ENCODE measurements at regions not wholly inside any gene's neighbourhood (a gene's known extent, or its start where the extent isn't known, plus 50 kb on each side); places are given as distances from the start of the nearest gene placed in this dataset.

DNA sequence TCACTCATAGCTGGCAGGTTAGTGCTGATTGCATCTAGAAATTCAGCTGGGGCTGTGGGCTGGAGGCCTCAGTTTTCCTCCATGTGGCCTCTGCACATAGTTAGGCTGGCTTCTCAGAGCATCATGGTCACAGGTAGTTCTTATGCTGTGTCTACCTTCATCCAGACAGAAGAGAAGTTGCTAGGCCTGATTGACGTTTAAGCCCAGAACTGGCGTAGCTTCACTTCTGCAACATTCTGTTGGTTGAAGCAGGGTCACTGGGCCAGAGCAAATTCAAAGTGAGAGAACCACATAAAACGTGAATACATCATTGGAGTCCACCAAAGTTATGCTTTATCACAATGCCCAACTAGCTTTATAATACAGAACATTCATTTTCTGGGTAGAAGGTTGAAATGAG lies 116.0 kb downstream of the SPP2 start:
- DNase-seq (ENCODE audit: low read depth), result no peak
- H3K4me3 ChIP-seq (ENCODE audit: low read depth, low read length), result no peak overlapping the region
- TF ChIP-seq, protein P1, sequence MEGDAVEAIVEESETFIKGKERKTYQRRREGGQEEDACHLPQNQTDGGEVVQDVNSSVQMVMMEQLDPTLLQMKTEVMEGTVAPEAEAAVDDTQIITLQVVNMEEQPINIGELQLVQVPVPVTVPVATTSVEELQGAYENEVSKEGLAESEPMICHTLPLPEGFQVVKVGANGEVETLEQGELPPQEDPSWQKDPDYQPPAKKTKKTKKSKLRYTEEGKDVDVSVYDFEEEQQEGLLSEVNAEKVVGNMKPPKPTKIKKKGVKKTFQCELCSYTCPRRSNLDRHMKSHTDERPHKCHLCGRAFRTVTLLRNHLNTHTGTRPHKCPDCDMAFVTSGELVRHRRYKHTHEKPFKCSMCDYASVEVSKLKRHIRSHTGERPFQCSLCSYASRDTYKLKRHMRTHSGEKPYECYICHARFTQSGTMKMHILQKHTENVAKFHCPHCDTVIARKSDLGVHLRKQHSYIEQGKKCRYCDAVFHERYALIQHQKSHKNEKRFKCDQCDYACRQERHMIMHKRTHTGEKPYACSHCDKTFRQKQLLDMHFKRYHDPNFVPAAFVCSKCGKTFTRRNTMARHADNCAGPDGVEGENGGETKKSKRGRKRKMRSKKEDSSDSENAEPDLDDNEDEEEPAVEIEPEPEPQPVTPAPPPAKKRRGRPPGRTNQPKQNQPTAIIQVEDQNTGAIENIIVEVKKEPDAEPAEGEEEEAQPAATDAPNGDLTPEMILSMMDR (conservative IDR thresholded peaks at IDR 0.05; ENCODE audit: low read depth, low read length), result no peak

DNA sequence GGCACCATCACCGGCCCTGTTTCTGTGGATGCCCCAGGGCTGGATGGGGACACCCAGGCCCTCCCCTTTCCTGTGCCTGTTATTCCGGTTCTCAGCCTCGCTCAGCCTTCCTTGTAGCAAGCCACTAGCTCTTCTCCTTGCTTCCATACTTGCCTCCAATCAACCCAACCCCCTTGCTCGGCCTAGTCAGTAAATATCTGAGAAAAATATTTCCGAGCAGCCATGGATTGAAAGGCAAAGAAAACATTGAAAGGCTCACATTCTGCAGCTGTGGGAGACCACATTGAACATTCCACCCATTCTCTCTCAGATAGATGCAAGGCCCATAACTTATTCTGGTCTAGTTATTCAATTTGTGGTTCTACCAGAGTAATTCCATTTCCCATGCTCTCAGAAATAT lies 114.9 kb downstream of the SPP2 start:
- TF ChIP-seq, protein P1 (conservative IDR thresholded peaks at IDR 0.05; ENCODE audit: low read depth, low read length), result no peak
- H3K4me3 ChIP-seq (ENCODE audit: low read depth, low read length), result no peak overlapping the region
- DNase-seq (ENCODE audit: low read depth), result peak; percentile 95

DNA sequence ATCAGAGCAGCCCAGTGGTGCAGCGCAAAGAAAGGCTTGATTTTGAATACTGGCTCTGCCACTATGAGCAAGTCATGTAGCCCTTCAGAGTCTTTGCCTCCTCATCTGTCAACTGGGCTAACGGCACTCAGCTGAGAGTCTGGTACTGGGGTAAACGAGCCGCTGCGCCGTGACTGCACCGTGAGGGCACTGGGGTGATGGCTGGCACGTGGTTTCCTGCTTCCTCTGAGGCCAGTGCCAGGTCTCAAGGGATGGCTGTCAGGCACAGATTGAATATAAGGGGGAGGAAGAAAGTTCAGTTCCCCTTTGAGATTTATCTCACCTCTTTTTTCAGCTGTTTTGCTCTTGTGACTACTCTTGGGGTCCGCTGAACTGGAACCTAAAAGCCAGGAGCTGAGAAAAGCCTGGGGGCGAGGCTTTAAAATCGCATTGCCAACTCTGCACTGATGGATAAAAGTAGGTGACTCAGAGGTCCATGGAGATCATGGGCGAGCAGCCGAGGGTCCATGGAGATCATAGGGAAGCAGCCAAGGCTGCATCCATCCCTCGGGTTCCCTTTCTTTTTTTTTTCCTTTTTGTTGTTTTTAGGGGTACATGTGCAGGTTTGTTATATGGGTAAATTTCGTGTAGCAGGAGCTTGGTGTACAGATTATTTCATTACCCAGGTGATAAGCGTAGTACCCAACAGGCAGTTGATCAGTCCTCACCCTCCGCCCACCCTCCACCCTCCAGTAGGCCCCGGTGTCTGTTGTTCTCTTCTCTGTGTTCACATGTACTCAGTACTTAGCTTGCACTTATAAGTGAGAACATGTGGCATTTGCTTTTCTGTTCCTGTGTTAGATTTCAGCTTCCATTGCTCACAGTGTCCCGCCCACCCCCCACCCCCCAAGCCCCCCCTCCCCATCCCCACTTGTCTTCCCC lies 114.3 kb downstream of the SPP2 start:
- H3K4me3 ChIP-seq (ENCODE audit: low read depth, low read length), result no peak overlapping the region
- TF ChIP-seq, protein P1 (conservative IDR thresholded peaks at IDR 0.05; ENCODE audit: low read depth, low read length), result no peak
- DNase-seq (ENCODE audit: low read depth), result no peak

DNA sequence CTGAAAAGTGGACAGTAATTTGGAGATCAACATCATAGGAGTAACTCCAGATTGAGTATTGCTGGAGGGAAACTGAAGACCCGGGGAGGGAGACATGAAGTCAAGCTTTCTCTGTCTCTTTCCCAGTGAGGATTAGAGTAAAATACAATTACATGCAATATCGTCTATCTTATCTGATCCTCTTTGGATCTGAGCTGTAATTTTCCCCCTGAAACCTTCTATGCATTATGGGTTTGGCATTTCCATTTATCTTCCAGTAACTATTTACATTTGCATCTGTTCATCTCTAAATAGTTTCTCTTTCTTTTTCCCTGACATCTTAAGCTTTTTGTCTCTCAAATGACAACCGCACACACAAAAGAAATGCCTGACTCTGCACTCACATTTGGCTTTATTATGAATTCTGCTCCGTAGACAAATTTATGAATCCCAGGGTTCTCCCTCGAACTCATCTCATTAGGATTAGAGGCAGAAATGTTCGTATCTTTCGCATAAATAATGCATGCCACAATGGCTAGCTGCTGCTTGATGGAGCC lies 113.1 kb downstream of the SPP2 start:
- no peak for DNase-seq (ENCODE audit: low read depth)
- TF ChIP-seq, protein P1 (conservative IDR thresholded peaks at IDR 0.05; ENCODE audit: low read depth, low read length), result no peak
- H3K4me3 ChIP-seq (ENCODE audit: low read depth, low read length), result no peak overlapping the region

DNA sequence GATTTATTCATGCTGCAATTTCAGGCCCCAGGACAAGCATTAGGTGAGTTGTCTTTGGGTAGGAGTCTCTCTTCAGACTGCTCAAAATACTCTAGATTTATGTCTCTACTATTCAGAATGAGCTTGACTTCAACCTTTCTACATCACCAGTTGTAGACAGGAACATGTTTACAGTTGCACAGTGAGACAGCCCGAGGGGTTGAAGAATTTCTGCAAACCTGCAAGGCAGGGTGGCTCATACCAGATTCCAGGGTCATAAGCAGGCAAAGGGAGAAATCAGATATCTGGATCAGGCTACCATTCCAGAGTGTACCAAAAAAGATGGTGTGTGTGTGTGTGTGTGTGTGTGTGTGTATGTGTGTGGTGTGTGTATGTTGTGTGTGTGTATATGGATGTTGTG lies 112.4 kb downstream of the SPP2 start:
- DNase-seq (ENCODE audit: low read depth), result no peak
- H3K4me3 ChIP-seq (ENCODE audit: low read depth, low read length), result no peak overlapping the region
- TF ChIP-seq, protein P1 (conservative IDR thresholded peaks at IDR 0.05; ENCODE audit: low read depth, low read length), result no peak

DNA sequence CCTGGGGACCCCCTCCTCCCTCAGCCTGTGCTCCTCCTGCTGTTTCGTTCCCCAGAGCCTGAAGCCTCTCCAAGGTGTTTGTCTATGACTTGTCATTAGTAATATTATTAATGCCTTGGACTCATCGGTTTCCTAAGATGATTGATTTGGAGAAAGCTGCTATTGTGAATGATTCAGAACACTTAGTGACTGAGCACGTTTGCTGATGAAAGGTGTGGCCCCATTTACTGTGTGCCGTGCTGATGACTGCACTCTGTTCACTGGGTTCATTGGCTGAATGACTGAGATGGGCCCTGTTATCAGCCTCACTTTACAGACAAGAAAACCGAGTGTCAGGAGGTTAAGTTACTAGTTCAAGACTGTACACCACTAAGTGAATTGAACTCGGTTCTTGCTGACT lies 111.4 kb downstream of the SPP2 start:
- H3K4me3 ChIP-seq (ENCODE audit: low read depth, low read length), result no peak overlapping the region
- TF ChIP-seq, protein P1 (conservative IDR thresholded peaks at IDR 0.05; ENCODE audit: low read depth, low read length), result no peak
- DNase-seq (ENCODE audit: low read depth), result no peak
